Upper lobe of right lung (tissue), 1 donor: ENCODE measurements at regions not wholly inside any gene's neighbourhood (a gene's known extent, or its start where the extent isn't known, plus 50 kb on each side); places are given as distances from the start of the nearest gene placed in this dataset.

ENCODE experiments used
- ATAC-seq: fragments of 200-7000 bp; cut with Tn5 transposase; one replicate; pipeline ENCODE4 v1.9.1; 2020; ENCODE audit warnings: mild to moderate bottlenecking, moderate library complexity
- DNase-seq: peaks from one replicate; pipeline ENCODE4 v3.0.0-alpha.2; 2020
- H3K27ac ChIP-seq: fragments of 200-600 bp; one replicate; pipeline ENCODE4 v1.8.0; 2022
- H3K27me3 ChIP-seq: fragments of 200-600 bp; one replicate; pipeline ENCODE4 v1.8.0; 2022; ENCODE audit warnings: mild to moderate bottlenecking
- H3K36me3 ChIP-seq: fragments of 200-600 bp; one replicate; pipeline ENCODE4 v1.8.0; 2022
- H3K4me1 ChIP-seq: fragments of 200-600 bp; one replicate; pipeline ENCODE4 v1.8.0; 2022
- H3K4me3 ChIP-seq: fragments of 200-600 bp; one replicate; pipeline ENCODE4 v1.8.0; 2022; ENCODE audit warnings: mild to moderate bottlenecking
- H3K9me3 ChIP-seq: fragments of 200-600 bp; one replicate; pipeline ENCODE4 v1.8.0; 2022
- CTCF ChIP-seq: fragments of 200-600 bp; IDR thresholded peaks from one replicate; pipeline ENCODE4 v1.8.0; 2022; ENCODE audit warnings: antibody characterized with exemption
- intact Hi-C: fragments of 100-400 bp; cut with DNase I; formaldehyde crosslinking; loops from one replicate; pipeline ENCODE4 v1.11.0; 2022
- donor health status: DM: no; HTN: yes; CAD: no; lungs with severe emphysema.

- Histone ChIP-seq H3K27me3 (no peaks in the 10 kb centered on the region), H3K4me1 (no peaks in the 10 kb centered on the region), H3K4me3 (no peak overlapping the region), H3K27ac (no peak overlapping the region), H3K36me3 (no peaks in the 10 kb centered on the region), H3K9me3 (no peaks in the 10 kb centered on the region)
- no peak for DNase-seq
- TF ChIP-seq CTCF, result no peak
- ATAC-seq, result no peak
- intact Hi-C loops, result no loop called here
These were observed 461.0 kb downstream of the IPMK start for GRCh38 chr10:57806675-57807074.

GRCh38 chr10:57799625-57800024 lies 468.1 kb downstream of the IPMK start:
- H3K4me1 ChIP-seq, result no peaks in the 10 kb centered on the region
- H3K4me3 ChIP-seq, result no peak overlapping the region
- no peaks in the 10 kb centered on the region for H3K27me3 ChIP-seq
- H3K9me3 ChIP-seq, result no peaks in the 10 kb centered on the region
- no peak overlapping the region for H3K27ac ChIP-seq
- ATAC-seq (no peak), DNase-seq (no peak)
- H3K36me3 ChIP-seq, result no peaks in the 10 kb centered on the region
- intact Hi-C loops, result no loop called here
- TF ChIP-seq CTCF, result no peak

GRCh38 chr10:57798830-57799229 lies 468.9 kb downstream of the IPMK start:
- H3K4me1 ChIP-seq, result no peaks in the 10 kb centered on the region
- DNase-seq (no peak), ATAC-seq (no peak)
- TF ChIP-seq CTCF, result no peak
- H3K9me3 ChIP-seq, result no peaks in the 10 kb centered on the region
- H3K36me3 ChIP-seq, result no peaks in the 10 kb centered on the region
- no peak overlapping the region for H3K4me3 ChIP-seq
- H3K27me3 ChIP-seq, result no peaks in the 10 kb centered on the region
- intact Hi-C loops, result no loop called here
- H3K27ac ChIP-seq, result no peak overlapping the region

- no peaks in the 10 kb centered on the region for H3K36me3 ChIP-seq
These were observed 476.1 kb downstream of the IPMK start for GRCh38 chr10:57791546-57791945.

GRCh38 chr10:57790703-57791102 lies 477.0 kb downstream of the IPMK start:
- Histone ChIP-seq H3K27ac (no peak overlapping the region), H3K27me3 (no peaks in the 10 kb centered on the region), H3K4me1 (no peaks in the 10 kb centered on the region), H3K4me3 (no peak overlapping the region), H3K9me3 (no peaks in the 10 kb centered on the region), H3K36me3 (no peaks in the 10 kb centered on the region)
- intact Hi-C loops, result no loop called here
- TF ChIP-seq CTCF, result no peak
- DNase-seq (no peak), ATAC-seq (no peak)

More at GRCh38 chr10:57791546-57791945, 476.1 kb downstream of the IPMK start:
- no peak for TF ChIP-seq CTCF
- Histone ChIP-seq H3K27ac (no peak overlapping the region), H3K27me3 (no peaks in the 10 kb centered on the region), H3K4me3 (no peak overlapping the region), H3K9me3 (no peaks in the 10 kb centered on the region), H3K4me1 (no peaks in the 10 kb centered on the region)
- ATAC-seq (no peak), DNase-seq (no peak)
- intact Hi-C loops, result no loop called here

GRCh38 chr10:57788117-57788516 lies 479.6 kb downstream of the IPMK start:
- no peak for ATAC-seq
- Histone ChIP-seq H3K4me1 (no peaks in the 10 kb centered on the region), H3K36me3 (no peaks in the 10 kb centered on the region), H3K27me3 (no peaks in the 10 kb centered on the region), H3K27ac (no peak overlapping the region), H3K4me3 (no peak overlapping the region), H3K9me3 (no peaks in the 10 kb centered on the region)
- intact Hi-C loops, result no loop called here
- DNase-seq, result no peak
- no peak for TF ChIP-seq CTCF
